ENCODE measurements at regions not wholly inside any gene's neighbourhood (a gene's known extent, or its start where the extent isn't known, plus 50 kb on each side); places are given as distances from the start of the nearest gene placed in this dataset.
"Not testable (repeated sequence)": the region's sequence is repeated elsewhere in the genome, so short reads cannot be mapped to it uniquely, and the experiment has no call there.

DNA sequence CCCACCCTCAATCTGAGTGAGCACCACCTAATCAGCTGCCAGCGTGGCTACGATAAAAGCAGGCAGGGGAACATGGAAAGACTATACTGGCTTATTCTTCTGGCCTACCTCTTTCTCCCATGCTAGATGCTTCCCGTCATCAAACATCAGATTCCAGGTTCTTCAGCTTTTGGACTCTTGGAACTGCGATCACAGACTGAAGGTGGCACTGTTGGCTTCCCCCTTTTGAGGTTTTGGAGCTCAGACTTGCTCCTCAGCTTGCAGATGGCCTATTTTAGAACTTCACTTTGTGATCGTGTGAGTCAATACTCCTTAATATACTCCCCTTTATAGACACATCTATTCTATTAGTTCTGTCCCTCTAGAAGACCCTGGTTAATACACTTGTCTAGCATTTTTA, 543.7 kb upstream of the RAG2 start:
- H3K27me3 ChIP-seq (ENCODE audit: control insufficient read depth, insufficient read depth, low read length) = no peaks in the 10 kb centered on the region
- H3K4me1 ChIP-seq (ENCODE audit: control insufficient read depth, insufficient read depth, low read length) = no peaks in the 10 kb centered on the region
- no peak overlapping the region for H3K27ac ChIP-seq (ENCODE audit: low read length)
- no peak for ATAC-seq
- intact Hi-C loops (cut with micrococcal nuclease; ENCODE audit: unreplicated experiment) (no loop called here), in situ Hi-C loops (cut with HindIII; ENCODE audit: low pct_unique_long_range_greater_than_20kb, low sequenced_read_pairs) (no loop called here)
- CTCF ChIA-PET = no interaction called here
- H3K4me3 ChIP-seq (ENCODE audit: low read depth in 2 of 2, low read length in 2 of 2) = no peak overlapping the region
- no peaks in the 10 kb centered on the region for H3K9me3 ChIP-seq (ENCODE audit: control insufficient read depth, insufficient read depth, low read depth, low read length)
- POLR2A ChIA-PET = no interaction called here
- H3K36me3 ChIP-seq (ENCODE audit: control insufficient read depth, insufficient read depth, low read length) = no peaks in the 10 kb centered on the region
- DNase-seq (ENCODE audit: low read depth, low spot score) = no peak
- TF ChIP-seq, protein P1, sequence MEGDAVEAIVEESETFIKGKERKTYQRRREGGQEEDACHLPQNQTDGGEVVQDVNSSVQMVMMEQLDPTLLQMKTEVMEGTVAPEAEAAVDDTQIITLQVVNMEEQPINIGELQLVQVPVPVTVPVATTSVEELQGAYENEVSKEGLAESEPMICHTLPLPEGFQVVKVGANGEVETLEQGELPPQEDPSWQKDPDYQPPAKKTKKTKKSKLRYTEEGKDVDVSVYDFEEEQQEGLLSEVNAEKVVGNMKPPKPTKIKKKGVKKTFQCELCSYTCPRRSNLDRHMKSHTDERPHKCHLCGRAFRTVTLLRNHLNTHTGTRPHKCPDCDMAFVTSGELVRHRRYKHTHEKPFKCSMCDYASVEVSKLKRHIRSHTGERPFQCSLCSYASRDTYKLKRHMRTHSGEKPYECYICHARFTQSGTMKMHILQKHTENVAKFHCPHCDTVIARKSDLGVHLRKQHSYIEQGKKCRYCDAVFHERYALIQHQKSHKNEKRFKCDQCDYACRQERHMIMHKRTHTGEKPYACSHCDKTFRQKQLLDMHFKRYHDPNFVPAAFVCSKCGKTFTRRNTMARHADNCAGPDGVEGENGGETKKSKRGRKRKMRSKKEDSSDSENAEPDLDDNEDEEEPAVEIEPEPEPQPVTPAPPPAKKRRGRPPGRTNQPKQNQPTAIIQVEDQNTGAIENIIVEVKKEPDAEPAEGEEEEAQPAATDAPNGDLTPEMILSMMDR (IDR thresholded peaks at IDR 0.05) = no peak
- TF ChIP-seq POLR2AphosphoS5 (IDR thresholded peaks at IDR 0.05; ENCODE audit: low read depth, low read length) = no peak
- TF ChIP-seq, protein P2, sequence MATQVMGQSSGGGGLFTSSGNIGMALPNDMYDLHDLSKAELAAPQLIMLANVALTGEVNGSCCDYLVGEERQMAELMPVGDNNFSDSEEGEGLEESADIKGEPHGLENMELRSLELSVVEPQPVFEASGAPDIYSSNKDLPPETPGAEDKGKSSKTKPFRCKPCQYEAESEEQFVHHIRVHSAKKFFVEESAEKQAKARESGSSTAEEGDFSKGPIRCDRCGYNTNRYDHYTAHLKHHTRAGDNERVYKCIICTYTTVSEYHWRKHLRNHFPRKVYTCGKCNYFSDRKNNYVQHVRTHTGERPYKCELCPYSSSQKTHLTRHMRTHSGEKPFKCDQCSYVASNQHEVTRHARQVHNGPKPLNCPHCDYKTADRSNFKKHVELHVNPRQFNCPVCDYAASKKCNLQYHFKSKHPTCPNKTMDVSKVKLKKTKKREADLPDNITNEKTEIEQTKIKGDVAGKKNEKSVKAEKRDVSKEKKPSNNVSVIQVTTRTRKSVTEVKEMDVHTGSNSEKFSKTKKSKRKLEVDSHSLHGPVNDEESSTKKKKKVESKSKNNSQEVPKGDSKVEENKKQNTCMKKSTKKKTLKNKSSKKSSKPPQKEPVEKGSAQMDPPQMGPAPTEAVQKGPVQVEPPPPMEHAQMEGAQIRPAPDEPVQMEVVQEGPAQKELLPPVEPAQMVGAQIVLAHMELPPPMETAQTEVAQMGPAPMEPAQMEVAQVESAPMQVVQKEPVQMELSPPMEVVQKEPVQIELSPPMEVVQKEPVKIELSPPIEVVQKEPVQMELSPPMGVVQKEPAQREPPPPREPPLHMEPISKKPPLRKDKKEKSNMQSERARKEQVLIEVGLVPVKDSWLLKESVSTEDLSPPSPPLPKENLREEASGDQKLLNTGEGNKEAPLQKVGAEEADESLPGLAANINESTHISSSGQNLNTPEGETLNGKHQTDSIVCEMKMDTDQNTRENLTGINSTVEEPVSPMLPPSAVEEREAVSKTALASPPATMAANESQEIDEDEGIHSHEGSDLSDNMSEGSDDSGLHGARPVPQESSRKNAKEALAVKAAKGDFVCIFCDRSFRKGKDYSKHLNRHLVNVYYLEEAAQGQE (IDR thresholded peaks at IDR 0.05; ENCODE audit: insufficient read depth in 1 of 2, low read depth in 2 of 2, low read length in 1 of 2) = no peak
- TF ChIP-seq TCF7L2 (IDR thresholded peaks at IDR 0.05; ENCODE audit: low read depth, low read length) = no peak
- TF ChIP-seq SIN3A (IDR thresholded peaks at IDR 0.05; ENCODE audit: borderline replicate concordance, insufficient read depth, low read depth, low read length) = no peak
- BruUV-seq (replicated peaks) = no TSS peak

DNA sequence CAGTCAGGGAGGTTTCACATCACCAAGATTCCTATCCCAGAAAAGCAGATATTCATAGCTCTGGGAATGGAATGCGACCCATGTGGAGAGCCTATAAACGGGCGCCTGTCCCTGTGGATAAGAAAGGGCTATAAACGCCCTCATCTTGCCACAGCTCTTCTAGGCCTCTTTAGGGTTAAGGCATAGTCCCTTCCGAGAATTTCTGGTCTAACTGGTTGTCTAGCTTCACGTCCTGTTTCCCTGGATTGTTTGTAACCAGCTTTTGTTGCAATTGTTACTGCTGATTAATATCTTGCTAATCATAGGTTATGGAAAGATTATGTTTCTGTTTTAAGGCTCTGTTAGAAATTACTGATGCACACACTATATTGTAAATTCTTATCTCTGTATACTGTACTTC, 537.6 kb upstream of the RAG2 start:
- BruUV-seq (replicated peaks); H3K27ac ChIP-seq (ENCODE audit: low read length); H3K36me3 ChIP-seq (ENCODE audit: control insufficient read depth, insufficient read depth, low read length); in situ Hi-C loops (cut with HindIII; ENCODE audit: low pct_unique_long_range_greater_than_20kb, low sequenced_read_pairs); H3K4me3 ChIP-seq (ENCODE audit: low read depth in 2 of 2, low read length in 2 of 2); ATAC-seq; POLR2A ChIA-PET; CTCF ChIA-PET; H3K4me1 ChIP-seq (ENCODE audit: control insufficient read depth, insufficient read depth, low read length); H3K27me3 ChIP-seq (ENCODE audit: control insufficient read depth, insufficient read depth, low read length); DNase-seq (ENCODE audit: low read depth, low spot score); H3K9me3 ChIP-seq (ENCODE audit: control insufficient read depth, insufficient read depth, low read depth, low read length): not testable (repeated sequence)
- intact Hi-C loops (cut with micrococcal nuclease; ENCODE audit: unreplicated experiment) = loop anchor here (10.0 kb wide), 1 partner anchor 61 kb away; no protein-coding TSS in a partner anchor

DNA sequence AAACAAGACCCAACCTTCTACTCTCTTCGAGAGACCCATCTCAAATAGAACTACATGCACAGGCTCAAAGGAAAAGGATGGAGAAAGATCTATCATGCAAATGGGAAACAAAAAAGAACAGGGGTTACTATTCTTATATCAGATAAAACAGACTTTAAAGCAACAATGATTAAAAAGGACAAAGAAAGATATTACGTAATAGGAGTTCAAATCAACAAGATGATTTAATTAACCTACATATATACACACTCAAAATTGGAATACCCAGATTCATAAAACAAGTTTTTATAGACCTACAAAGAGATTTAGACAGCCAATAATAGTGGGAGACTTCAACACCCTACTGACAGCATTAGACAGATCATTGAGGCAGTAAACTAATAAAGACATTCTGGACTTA, 536.6 kb upstream of the RAG2 start:
- TF ChIP-seq POLR2AphosphoS5 (IDR thresholded peaks at IDR 0.05; ENCODE audit: low read depth, low read length) (no peak), TCF7L2 (IDR thresholded peaks at IDR 0.05; ENCODE audit: low read depth, low read length) (no peak), SIN3A (IDR thresholded peaks at IDR 0.05; ENCODE audit: borderline replicate concordance, insufficient read depth, low read depth, low read length) (no peak)
- TF ChIP-seq, protein P2 (IDR thresholded peaks at IDR 0.05; ENCODE audit: insufficient read depth in 1 of 2, low read depth in 2 of 2, low read length in 1 of 2) = no peak
- TF ChIP-seq, protein P1 (IDR thresholded peaks at IDR 0.05) = no peak
- Histone ChIP-seq H3K4me1 (ENCODE audit: control insufficient read depth, insufficient read depth, low read length) (no peaks in the 10 kb centered on the region), H3K36me3 (ENCODE audit: control insufficient read depth, insufficient read depth, low read length) (no peaks in the 10 kb centered on the region), H3K27ac (ENCODE audit: low read length) (no peak overlapping the region), H3K27me3 (ENCODE audit: control insufficient read depth, insufficient read depth, low read length) (no peaks in the 10 kb centered on the region), H3K4me3 (ENCODE audit: low read depth in 2 of 2, low read length in 2 of 2) (no peak overlapping the region), H3K9me3 (ENCODE audit: control insufficient read depth, insufficient read depth, low read depth, low read length) (no peaks in the 10 kb centered on the region)
- no peak for DNase-seq (ENCODE audit: low read depth, low spot score)
- ChIA-PET POLR2A (no interaction called here), CTCF (no interaction called here)
- in situ Hi-C loops (cut with HindIII; ENCODE audit: low pct_unique_long_range_greater_than_20kb, low sequenced_read_pairs) (no loop called here), intact Hi-C loops (cut with micrococcal nuclease; ENCODE audit: unreplicated experiment) (loop anchor here (10.0 kb wide), 1 partner anchor 60 kb away; no protein-coding TSS in a partner anchor)
- no TSS peak for BruUV-seq (replicated peaks)
- no peak for ATAC-seq

Measured in Panc1 (cell line).